ENCODE measurements at regions not wholly inside any gene's neighbourhood (a gene's known extent, or its start where the extent isn't known, plus 50 kb on each side); places are given as distances from the start of the nearest gene placed in this dataset.
"Not testable (repeated sequence)": the region's sequence is repeated elsewhere in the genome, so short reads cannot be mapped to it uniquely, and the experiment has no call there.

GRCh38 chr6:80433010-80433672, 326.7 kb downstream of the BCKDHB start:
- Histone ChIP-seq H3K36me3 (no peaks in the 10 kb centered on the region), H3K9me3 (peaks cover 0 to 3% (median 0%) of the 10 kb centered on the region in 3 donors), H3K4me3 (no peak overlapping the region), H3K27ac (no peak overlapping the region), H3K27me3 (no peaks in the 10 kb centered on the region), H3K4me1 (peaks cover 0 to 2% (median 0%) of the 10 kb centered on the region in 4 donors)
- no peak for TF ChIP-seq CTCF (IDR thresholded peaks at IDR 0.05)
- DNase-seq = no peak
- intact Hi-C loops (cut with DNase I; ENCODE audit: low total_unique reads) = no loop called here

DNA sequence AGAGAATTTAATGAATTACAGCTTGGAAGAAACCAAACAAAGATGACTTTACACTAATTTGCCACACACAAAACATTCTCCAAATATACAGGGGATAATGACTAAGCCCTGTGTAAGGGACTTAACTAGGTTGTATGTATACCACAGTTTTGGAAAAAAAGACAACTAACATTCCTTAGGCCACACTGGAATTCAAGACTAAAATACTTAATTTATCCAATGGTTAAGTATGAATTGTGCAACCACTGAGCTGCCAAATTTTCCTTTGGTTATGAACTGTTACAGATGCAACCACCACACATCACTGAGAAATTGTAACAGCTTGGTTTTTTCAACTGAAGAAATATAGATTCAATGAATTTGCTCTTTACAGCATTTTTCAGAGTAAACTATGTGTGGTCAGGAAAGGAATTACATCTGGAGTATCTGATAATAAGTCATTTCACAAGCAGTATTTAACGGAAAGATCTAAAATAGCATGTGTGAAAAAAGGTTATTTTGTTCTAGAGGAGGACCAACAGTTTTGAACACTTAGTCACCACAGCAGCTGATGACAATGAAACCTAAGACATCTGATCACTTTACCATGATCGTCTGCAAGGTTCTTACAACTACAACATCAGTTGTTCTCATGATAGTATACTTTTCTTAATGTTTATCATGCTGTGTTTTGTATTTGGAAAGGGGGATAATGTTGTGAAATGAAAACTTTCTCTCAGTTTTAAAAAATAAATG, 318.8 kb downstream of the BCKDHB start:
- H3K4me3 ChIP-seq = no peak overlapping the region
- no peak overlapping the region for H3K27ac ChIP-seq
- DNase-seq = no peak
- H3K9me3 ChIP-seq = peaks cover 3 to 22% (median 8%) of the 10 kb centered on the region in 3 donors
- H3K36me3 ChIP-seq = peaks cover 0 to 6% (median 0%) of the 10 kb centered on the region in 3 donors
- no peaks in the 10 kb centered on the region for H3K4me1 ChIP-seq
- intact Hi-C loops (cut with DNase I; ENCODE audit: low total_unique reads) = no loop called here
- no peak for TF ChIP-seq CTCF (IDR thresholded peaks at IDR 0.05)
- no peaks in the 10 kb centered on the region for H3K27me3 ChIP-seq

DNA sequence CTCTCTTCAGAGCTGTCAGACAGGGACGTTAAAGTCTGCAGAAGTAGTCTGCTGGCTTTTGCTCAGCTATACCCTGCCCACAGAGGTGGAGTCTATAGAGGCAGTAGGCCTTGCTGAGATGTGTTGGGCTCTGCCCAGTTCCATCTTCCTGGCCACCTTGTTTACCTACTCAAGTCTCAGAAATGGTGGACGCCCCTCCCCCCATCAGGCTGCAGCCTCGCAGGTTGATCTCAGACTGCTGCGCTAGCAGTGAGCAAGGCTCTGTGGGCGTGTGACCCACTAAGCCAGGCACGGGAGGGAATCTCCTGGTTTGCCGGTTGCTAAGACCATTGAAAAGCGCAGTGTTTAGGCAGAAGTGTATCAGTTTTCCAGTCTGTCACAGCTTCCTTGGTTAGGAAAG, 305.0 kb downstream of the BCKDHB start:
- Histone ChIP-seq H3K4me3 (no peak overlapping the region), H3K27ac (no peak overlapping the region), H3K4me1 (no peaks in the 10 kb centered on the region), H3K9me3 (no peaks in the 10 kb centered on the region), H3K27me3 (no peaks in the 10 kb centered on the region), H3K36me3 (no peaks in the 10 kb centered on the region)
- no peak for DNase-seq
- intact Hi-C loops (cut with DNase I; ENCODE audit: low total_unique reads) = no loop called here
- no peak for TF ChIP-seq CTCF (IDR thresholded peaks at IDR 0.05)

GRCh38 chr6:80407976-80408375, 301.5 kb downstream of the BCKDHB start:
- H3K9me3 ChIP-seq; H3K36me3 ChIP-seq; intact Hi-C loops (cut with DNase I; ENCODE audit: low total_unique reads); DNase-seq; H3K27me3 ChIP-seq; H3K4me1 ChIP-seq; H3K4me3 ChIP-seq; H3K27ac ChIP-seq: not testable (repeated sequence)

DNA sequence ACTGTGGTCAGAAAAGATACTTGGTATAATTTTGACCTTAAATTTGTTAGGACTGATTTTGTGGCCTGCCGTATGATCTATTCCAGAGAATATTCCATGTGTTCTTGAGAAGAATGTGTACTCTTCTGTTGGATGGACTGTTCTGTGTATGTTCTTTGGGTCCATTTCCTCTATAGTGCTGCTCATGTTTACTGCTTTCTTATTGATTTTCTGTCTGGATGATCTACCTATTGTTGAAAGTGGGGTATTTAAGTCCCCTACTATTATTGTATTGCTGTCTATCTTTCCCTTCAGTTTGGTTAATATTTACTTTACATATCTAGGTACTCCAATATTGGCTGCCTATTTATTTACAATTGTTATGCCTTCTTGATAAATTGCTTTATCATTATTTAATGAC, 298.4 kb downstream of the BCKDHB start:
- H3K27me3 ChIP-seq = no peaks in the 10 kb centered on the region
- H3K4me1 ChIP-seq = no peaks in the 10 kb centered on the region
- no peaks in the 10 kb centered on the region for H3K36me3 ChIP-seq
- intact Hi-C loops (cut with DNase I; ENCODE audit: low total_unique reads) = no loop called here
- peaks cover 0 to 5% (median 0%) of the 10 kb centered on the region in 3 donors for H3K9me3 ChIP-seq
- TF ChIP-seq CTCF (IDR thresholded peaks at IDR 0.05) = no peak
- H3K27ac ChIP-seq = no peak overlapping the region
- no peak overlapping the region for H3K4me3 ChIP-seq
- no peak for DNase-seq

DNA sequence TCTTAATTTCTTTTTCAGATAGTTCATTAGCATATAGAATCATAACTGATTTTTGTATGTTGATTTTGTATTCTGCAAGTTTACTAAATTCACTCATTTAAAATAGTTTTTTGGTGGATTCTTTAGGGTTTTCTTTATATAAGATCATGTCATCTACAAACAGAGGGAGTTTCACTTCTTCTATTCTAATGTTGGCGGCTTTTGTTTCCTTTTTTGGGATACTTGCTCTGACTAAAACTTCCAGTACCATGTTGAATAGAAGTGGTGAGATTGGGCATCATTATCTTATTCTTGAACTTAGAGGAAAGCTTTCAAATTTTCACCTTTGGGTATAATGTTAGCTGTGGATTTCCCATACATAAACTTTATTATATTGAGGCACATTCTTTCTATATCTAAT, 296.9 kb downstream of the BCKDHB start:
- DNase-seq = no peak
- no peak for TF ChIP-seq CTCF (IDR thresholded peaks at IDR 0.05)
- Histone ChIP-seq H3K27ac (no peak overlapping the region), H3K36me3 (no peaks in the 10 kb centered on the region), H3K9me3 (peaks cover 0 to 8% (median 0%) of the 10 kb centered on the region in 3 donors), H3K27me3 (no peaks in the 10 kb centered on the region), H3K4me1 (no peaks in the 10 kb centered on the region), H3K4me3 (no peak overlapping the region)
- intact Hi-C loops (cut with DNase I; ENCODE audit: low total_unique reads) = no loop called here
